ENCODE measurements at regions not wholly inside any gene's neighbourhood (a gene's known extent, or its start where the extent isn't known, plus 50 kb on each side); places are given as distances from the start of the nearest gene placed in this dataset.
"Not testable (repeated sequence)": the region's sequence is repeated elsewhere in the genome, so short reads cannot be mapped to it uniquely, and the experiment has no call there.

DNA sequence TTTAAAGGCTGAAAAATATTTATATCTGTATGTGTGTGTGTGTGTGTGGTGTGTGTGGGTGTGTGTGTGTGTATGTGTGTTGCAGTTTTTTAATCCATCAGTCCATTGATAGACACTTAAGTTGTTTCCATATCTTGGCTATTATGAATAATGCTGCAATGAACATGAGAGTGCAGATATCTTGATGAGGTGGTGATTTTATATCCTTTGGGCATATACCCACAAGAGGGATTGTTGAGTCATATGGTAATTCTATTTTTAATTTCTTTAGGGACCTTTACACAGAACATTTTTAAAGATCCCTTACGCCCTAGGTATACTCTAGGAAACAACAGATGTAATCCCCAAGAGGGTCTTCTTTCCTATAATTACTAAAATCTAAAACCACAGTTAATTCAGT is 154.5 kb upstream of the CLEC14A start:
- DNase-seq (ENCODE audit: low read depth, low spot score) = no peak

DNA sequence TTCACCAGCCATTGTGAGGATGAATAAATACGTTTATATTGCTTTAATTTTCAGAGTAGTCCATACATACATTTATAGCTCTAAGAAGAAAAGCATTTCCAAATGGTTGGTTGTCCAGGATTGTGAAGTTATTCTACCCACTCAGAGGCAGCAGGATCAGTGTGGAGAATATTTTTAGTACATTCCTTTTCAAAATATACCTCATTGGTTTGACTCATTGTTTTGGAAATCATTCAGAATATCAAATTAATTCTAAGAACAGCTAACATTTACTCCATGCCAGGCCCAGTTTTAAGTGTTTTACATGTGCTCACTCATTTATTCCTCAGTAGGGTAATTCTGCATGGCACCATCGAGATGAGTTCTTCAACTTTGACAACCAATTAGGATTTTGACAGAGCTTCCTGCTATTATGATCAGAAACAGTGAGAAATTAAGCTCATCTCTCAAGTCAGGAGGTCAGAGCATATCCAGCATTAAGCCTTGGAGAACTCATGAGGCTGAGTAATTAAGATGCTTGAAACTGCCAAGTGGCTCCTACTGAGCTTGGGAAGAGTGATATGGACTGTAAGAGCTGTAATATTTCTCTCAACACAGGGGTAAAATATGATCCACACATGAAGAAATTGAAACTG is 153.3 kb upstream of the CLEC14A start:
- DNase-seq (ENCODE audit: low read depth, low spot score) = no peak

DNA sequence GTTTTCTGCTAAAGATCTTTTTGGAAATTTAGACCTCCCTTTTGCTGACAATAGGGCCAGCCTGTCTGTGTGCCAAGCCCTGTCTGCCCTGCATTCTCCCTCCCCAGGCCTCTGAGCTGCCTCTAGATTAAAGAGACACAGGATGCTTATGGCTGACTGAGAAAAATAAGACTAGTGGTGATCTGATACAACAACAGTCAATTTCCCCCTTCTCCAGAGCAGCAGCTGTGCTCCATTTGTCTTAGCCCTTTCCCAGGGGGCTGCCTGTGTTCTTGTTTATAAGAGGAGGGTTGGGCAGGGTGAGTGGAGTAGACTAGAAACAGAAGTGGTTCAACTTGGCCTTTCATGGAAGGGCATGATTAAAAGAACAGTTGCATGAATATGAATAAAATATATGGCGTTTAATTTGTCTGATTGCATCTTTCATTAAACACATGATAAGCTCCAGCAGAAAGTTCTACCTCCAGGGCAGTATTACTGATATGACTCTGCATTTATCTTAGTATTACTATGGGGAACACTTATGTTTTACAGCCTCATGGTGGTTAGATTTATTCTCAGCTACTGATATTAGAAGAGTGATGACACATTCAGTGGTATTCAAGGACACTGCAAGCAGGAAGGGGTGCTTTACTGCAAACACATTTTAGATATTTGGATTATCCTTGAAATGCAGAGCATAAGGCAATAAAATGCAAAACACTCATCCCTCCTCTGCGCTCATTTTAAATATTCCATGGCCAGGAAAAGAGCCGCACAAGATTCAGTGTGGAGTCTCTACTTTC is 150.2 kb upstream of the CLEC14A start:
- no peak for DNase-seq (ENCODE audit: low read depth, low spot score)

DNA sequence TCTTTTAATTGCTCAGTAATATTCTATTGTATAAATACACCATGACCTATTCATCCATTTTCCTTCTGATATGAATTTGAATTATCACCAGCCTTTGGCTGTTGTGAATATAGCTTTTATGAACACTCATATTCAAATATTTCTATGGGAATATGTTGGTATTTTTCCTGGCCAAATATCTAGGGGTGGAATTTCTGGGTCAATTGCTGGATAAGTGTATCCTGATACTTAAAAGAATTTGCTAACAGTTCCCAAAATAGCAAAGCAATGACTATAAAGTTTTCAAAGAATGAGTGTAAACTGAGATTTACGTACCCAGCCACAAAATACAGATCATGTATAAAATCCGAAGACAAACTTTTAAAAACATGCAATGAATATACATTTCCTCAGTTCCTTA is 148.7 kb upstream of the CLEC14A start:
- DNase-seq (ENCODE audit: low read depth, low spot score) = no peak

DNA sequence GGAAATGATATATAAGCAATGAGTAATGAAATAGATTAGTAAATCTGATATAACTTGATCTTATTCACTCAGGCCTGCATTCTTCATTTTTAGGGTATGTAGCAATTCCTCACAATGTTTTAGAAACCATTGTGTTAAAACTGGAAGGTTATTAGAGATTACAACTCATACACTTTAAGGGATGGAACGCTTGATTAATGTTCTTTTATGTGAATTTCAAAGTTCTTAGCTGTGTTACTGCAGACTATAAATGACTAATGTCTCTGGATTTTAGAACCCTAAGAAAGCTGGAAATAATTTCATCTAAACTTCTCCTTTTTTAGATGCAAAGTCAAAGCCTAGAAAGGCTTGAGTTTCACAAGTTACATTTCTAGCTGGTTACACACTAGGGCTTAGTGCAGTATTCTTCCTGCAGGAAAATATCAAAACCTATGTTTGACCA is 148.2 kb upstream of the CLEC14A start:
- no peak for DNase-seq (ENCODE audit: low read depth, low spot score)

DNA sequence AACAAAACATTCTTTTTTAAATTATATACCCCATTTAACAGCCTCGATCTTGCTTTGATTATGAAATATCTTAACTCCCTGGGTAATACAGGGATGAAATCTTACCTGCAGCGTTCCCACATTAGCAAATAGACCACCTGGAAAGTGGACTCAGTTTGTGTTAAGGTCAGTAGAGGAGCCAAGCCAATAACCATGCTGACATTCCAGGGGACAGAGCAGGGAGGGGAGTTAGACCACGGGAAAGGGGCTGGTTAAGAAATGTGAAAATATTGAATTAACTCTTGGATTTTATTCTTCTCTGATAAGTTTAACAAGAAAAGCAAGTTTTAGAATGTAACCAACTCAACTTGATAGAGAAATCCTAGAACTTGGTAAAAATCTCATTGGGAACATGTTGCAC is 144.9 kb upstream of the CLEC14A start:
- no peak for DNase-seq (ENCODE audit: low read depth, low spot score)

DNA sequence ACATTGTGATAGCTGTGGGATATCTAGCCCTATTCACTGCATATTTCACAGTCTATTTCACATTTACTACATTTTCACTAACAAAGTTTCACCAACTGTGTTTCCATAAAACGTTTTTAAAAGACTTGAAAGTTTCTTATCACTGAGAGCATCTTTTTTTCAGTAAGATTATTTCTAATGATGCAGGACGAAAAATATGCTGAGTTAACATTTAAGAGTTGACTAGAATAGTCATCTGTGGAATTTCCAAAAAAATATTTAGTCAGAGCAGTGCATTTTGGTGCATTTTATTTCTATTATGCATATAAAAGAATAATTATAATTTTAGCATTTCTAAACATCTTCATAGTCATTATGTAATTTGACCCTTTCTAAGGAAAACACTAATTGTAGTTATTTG is 143.8 kb upstream of the CLEC14A start:
- no peak for DNase-seq (ENCODE audit: low read depth, low spot score)

DNA sequence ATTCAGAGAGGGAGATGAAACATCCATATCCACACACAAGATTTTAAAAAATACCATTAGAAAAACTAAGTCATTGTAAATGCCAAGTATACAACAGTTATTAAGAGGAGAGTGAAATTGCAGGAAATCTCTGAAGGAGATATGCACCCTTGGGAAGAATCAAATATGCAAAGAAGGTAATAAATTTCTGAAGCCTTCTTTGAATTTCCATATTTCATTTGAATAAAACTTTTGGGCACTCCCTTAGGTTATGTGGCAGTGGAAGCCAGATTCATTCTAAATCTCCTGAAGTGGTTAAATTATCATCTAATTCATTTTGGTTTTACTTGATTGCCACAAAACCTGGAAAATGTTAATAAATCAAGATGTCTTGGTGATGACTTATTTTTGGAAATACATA is 138.9 kb upstream of the CLEC14A start:
- no peak for DNase-seq (ENCODE audit: low read depth, low spot score)

DNA sequence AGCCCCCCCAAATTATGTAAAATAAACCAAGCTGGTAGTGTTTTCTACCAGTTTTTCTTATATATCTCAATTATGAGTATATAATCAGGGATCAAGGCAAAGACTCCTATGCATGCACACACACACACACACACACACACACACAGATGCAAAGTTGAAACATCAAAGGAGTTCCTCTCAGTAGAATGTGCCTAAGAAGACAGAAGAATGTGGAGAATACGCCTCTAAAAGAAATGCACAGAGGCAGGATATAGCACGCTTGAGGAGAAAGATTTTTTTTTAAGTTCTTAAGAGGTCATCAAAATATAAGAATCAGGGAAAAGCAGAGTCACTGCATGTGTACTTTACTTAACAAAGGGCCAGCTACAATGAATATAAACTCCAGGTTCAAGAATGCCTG is 138.2 kb upstream of the CLEC14A start:
- DNase-seq (ENCODE audit: low read depth, low spot score) = no peak

DNA sequence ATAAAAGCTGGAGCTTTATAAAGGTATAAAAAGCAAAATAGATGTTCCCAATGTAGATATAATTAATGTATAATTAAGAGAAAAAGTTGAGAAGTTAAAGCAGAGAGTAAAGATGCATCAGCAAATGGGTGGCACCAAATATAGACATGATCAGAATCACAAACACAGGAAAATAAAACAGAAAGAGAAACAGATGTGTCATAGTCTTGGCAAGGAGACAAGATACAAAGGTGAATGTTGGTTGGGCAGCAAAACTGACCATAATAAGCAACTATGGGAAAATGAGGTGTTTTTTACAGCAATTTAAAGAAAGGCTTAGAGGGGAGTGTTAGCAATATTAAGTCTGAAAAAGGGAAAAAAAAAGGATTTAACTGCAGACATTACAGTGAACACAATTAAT is 135.4 kb upstream of the CLEC14A start:
- no peak for DNase-seq (ENCODE audit: low read depth, low spot score)

DNA sequence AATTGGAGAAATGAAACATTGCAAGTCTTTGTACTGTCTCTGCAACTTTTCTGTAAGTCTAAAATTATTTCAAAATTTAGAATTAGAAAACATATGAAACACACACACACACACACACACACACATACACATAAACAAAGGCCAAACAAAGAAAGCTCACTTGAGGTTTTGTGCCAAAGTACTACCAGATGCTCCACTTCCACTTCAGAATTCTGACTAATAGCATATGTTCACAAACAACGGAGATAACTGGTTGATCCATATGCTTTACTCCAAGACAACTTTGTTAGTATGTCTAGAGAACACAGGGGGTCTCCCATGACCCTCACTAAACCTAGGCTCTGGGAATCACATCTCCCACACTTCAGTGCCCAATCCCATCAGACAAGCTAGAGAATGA is 133.8 kb upstream of the CLEC14A start:
- DNase-seq (ENCODE audit: low read depth, low spot score) = no peak

DNA sequence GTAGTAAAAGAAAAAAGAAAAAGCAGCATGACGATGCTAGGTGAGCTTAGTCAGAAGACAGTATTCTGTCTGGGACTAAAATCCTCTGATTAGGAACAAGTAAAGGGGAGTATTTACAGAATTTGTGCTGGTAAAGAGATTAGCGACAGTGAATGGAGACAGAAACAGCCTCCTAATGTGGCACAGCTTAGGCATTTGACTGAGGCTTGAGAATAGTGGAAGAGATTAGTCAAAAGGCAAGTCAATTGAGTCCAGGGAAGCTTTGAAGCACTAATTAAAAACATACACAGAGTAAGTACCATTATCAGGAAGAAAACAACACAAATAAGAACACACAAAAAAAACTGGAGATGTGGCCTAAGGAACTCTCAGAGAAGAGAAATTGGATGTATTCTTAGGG is 131.9 kb upstream of the CLEC14A start:
- DNase-seq (ENCODE audit: low read depth, low spot score) = no peak

DNA sequence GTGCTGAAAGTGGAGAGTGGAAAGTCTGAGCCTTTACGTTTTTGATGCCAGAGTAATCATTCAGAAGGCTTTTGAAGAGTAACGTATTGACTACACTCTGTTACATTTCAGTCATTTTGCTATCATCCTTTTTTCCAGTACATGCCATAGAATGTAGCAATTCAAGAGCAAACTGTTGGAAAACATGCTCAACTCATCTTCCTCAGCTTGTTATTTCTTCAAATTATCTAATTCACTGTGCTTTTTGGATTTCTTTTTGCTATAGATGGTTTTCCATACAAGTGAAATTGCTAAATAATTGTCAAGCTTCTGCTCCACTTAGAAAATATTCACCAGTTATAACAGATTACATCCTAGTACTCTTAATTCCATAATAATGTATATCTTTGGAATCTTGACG is 129.9 kb upstream of the CLEC14A start:
- no peak for DNase-seq (ENCODE audit: low read depth, low spot score)

DNA sequence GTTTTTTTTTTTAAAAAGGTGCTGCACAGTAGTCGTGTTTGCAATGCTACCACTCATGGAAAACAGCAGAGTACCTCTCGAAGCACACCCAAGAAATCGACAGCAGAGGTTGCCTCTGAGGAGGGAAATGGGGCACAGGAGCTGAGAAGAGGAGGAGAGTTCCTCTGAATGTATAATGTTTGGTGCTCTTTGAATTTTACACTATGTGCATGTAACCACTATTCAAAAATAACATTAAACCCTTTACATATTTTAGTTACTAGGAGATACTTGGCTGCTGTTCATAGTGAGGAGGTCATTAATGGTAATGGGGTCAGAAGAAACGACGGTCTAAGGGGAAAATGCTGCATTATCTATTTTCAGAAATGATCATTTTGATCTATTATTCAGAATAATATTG is 129.4 kb upstream of the CLEC14A start:
- DNase-seq (ENCODE audit: low read depth, low spot score) = no peak

DNA sequence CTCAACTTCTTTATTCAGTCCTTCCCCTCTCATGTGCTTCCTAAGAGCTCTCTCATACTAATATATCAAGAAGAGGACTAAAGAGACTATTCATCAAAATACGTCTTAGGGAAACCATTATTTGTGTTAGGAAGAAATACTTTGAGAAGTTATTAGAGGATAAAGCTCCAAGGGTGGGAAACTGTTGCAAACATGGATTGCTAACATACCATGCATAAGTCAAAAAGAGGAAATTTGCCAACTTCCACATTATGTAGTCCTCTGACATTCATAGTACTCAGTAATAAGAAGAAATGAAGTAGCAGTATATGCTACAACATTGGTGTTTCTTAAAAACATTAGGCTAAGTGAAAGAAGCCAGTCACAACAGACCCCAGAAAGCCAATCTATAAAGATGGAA is 128.8 kb upstream of the CLEC14A start:
- DNase-seq (ENCODE audit: low read depth, low spot score) = no peak

DNA sequence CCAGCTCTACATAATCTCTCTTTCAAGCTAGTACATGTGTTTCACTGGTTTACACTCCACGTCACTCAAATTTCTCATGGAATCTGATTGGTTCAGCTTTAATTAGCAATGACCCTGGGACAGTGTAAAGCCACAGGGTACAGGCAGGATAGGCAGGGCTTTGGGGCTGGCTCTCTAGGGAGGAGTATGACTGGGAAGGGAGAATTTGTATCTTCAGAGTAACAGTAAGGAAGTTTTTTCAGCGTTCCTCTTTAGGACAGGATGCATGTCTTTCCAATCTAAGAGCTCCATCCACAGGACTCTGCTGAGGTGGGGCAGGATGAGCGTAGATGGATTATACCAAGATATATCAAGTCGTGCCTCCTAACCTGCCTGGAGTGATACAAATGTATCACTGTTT is 112.0 kb upstream of the CLEC14A start:
- DNase-seq (ENCODE audit: low read depth, low spot score) = no peak

DNA sequence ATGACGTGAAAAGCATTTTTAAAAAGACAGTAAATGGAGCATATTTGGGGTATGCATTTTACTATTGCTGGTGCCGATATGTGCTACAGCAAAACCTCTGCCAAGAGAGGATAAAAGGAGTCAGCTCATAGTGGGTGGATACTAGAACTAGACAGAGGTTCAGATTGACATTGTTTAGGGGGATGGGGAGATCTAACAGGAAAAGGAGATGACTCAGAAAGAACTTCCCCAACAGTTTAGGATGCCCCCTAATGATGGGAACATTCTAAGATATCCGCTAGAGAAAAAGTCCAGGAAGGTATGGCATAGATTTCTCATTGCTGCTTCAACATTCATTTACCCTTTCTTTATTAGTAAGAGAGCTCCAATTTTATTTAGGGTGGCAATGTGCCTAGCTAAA is 110.5 kb upstream of the CLEC14A start:
- DNase-seq (ENCODE audit: low read depth, low spot score) = no peak

DNA sequence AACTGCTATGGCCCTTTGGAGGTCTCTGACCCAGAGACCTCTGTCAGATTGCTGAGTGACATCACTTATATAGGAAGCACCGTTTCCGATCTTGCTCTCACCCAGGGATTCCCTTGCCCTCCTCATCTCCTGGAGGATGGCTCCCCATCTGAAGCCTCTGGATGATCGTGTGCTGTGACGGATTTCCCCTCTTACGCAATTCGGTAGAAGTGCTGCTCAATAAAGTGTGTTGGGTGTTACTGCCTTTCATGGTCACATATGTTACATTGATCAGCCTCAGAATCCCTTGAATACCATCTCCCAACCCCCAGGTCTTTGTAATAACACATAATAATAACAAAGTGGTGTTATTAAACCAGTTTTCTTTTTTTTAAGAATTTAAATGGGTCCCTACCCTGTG is 107.3 kb upstream of the CLEC14A start:
- DNase-seq (ENCODE audit: low read depth, low spot score) = no peak

DNA sequence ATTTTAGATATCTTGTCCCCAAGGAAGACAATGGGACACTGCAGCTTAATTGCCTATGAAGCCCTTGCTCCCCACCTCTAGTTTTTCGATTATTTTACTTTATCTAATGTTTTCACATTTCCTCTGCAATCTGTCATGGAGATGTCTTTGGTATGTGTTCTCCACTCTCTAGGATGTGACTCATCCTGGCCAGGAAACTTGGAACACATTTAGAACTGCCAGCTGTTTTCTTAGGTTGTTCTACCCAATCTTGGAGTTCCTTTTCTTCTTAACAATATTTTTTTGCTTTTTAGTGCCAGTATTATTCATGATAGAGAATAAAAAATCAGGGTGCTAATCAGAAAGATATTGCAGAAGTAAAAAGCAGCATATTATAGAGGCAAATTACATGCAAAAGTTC is 101.7 kb upstream of the CLEC14A start:
- no peak for DNase-seq (ENCODE audit: low read depth, low spot score)

DNA sequence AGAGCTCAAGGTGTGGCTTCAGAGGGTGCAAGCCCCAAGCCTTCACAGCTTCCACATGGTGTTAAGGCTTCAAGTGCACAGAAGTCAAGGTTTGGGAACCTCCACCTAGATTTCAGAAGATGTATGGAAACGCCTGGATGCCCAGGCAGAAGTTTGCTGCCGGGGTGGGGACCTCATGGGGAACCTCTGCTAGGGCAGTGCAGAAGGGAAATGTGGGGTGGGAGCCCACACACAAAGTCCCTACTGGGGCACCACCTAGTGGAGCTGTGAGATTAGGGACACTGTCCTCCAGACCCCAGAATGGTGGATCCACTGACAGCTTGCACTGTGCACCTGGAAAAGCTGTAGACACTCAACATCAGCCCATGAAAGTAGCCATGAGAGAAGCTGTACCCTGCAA is 99.6 kb upstream of the CLEC14A start:
- not testable (repeated sequence) for DNase-seq (ENCODE audit: low read depth, low spot score)

DNA sequence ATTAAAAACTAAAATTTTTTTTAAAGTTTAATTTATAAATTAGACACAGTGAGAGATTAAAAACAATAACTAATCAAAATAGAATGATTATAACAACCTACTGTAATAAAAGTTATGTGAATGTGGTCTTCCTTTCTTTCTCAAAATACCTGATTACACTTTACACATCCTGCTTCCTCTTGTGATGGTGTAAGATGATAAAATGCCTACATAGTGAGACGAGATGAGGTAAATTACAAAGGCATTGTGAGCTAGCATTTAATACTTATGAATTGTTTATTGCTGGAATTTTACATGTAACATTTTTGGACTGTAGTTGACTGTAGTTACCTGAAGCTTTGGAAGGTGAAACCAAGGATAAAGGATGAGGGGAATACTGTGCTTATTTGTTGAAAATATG is 94.2 kb upstream of the CLEC14A start:
- no peak for DNase-seq (ENCODE audit: low read depth, low spot score)

DNA sequence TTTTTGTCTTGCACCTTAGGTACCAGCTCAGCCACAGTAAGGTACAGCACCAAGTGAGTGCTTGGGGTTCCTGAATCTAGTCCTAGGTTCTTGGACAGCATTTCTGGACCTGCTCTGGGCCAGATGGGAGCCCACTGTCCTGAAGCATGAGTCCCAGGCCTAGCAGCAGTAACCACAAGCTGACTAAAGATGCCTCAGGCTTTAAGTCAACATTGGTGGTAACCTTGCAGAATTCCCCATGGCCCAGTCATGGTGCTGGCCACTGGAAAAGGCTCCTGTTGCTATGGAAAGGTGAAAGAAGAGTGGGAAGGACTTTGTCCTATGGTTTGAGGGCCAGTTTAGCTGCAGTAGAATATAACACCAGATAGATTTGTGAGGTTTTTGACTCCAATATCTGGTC is 86.9 kb upstream of the CLEC14A start:
- no peak for DNase-seq (ENCODE audit: low read depth, low spot score)

DNA sequence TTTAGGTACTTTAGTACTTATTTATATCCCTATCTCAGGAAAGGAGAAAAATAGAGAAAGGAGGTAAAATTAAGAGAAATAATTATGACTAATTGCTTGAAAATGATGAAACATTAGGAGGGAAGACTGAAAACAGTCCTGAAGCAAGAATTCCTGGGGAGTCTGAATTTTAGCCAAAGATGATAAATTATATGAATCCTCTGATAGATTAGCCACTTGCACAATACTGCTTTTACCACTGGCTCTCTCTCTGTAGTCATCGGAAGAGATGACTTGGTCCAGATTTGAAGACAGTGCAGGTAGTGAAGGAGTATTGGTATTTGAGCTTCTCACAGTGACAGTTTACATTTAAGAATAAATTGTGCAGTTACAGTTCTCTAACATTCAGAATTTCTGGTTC is 83.8 kb upstream of the CLEC14A start:
- no peak for DNase-seq (ENCODE audit: low read depth, low spot score)

DNA sequence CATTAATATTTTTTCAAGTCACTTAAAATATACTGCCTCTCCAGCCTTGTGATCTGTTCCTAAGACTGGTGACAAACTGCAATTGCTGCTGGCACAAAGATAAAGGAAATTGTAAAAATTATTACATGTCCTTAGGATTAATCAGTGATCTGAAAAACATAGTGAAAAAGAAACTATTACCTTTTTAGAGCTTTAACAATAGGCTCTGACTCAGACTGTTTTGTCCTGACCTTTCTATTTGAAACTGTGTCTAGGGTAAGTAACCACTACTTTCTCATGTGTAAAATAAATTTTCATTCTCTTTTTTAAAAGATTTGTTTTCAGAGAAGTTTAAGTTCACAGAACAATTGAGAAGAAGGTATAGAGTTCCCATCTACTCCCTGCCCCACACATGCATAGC is 80.4 kb upstream of the CLEC14A start:
- no peak for DNase-seq (ENCODE audit: low read depth, low spot score)

All from activated CD4-positive, CD25-positive, alpha-beta regulatory T cell treated with anti-CD3 and anti-CD28 coated beads, Interleukin-2, amount 50 U/mL, for 16 hours (primary cell).